HepG2 (cell line): ENCODE measurements at regions not wholly inside any gene's neighbourhood (a gene's known extent, or its start where the extent isn't known, plus 50 kb on each side); places are given as distances from the start of the nearest gene placed in this dataset.

ENCODE experiments used
- ATAC-seq: fragments of 200-7000 bp; cut with Tn5 transposase; 3 replicates; pipeline ENCODE4 v1.9.1; 2020; ENCODE audit warnings: mild to moderate bottlenecking, moderate library complexity
- BruUV-seq: library from RNA; stranded (reverse); fragments of 400-500 nt; replicated peaks from 2 replicates; lab custom pipeline; 2021; lab: Mats Ljungman, UMichigan
- CTCF ChIA-PET: fragments of 300-600 bp; formaldehyde crosslinking; extraction: SDS; loops from one replicate; lab custom pipeline; 2021; ENCODE audit warnings: low total read pairs, inconsistent platforms, low intra/inter-chr PET ratio; lab: Yijun Ruan, JAX
- POLR2A ChIA-PET: fragments of 350-600 bp; sonication (Branson Sonifier 250); formaldehyde crosslinking; loops from one replicate; lab custom pipeline; 2020; ENCODE audit warnings: antibody characterized with exemption, inconsistent platforms; lab: Yijun Ruan, JAX
- DNase-seq: peaks from one replicate; pipeline ENCODE4 v3.0.0-alpha.2; 2015; ENCODE audit warnings: low spot score
- FAIRE-seq: peaks from 3 replicates; lab custom pipeline; 2011; peaks lifted over from hg19 to GRCh38; lab: Jason Lieb, UNC
- H2AFZ ChIP-seq: one replicate; pipeline ENCODE4 v1.6.1; 2011; ENCODE audit warnings: low read length, inconsistent platforms
- H3K27ac ChIP-seq: fragments of 300-600 bp; 3 replicates; pipeline ENCODE4 v1.8.0; 2011; ENCODE audit warnings: mixed run types, mild to moderate bottlenecking, mixed read lengths, low read length, inconsistent platforms; ENCODE audit not compliant: insufficient read depth; ENCODE audit errors: extremely low read length
- H3K27me3 ChIP-seq, 2 experiments: fragments of 200-600 bp in 1 of 2; 2 replicates in 1 of 2; 3 replicates in 1 of 2; pipeline versions ENCODE4 v1.6.0 to v1.8.0; 2011; ENCODE audit warnings: low read length in 2 of 2, mild to moderate bottlenecking in 2 of 2, moderate library complexity in 2 of 2, inconsistent platforms in 1 of 2; ENCODE audit not compliant: insufficient read depth in 2 of 2, control insufficient read depth in 1 of 2
- H3K36me3 ChIP-seq, 2 experiments: fragments of 200-600 bp in 1 of 2; replicated peaks in 1 of 2; 2 replicates in 1 of 2; 3 replicates in 1 of 2; pipeline versions ENCODE4 v1.5.1 to v1.8.0; 2011; ENCODE audit warnings: low read length in 2 of 2, inconsistent platforms in 1 of 2; ENCODE audit not compliant: insufficient read depth in 2 of 2, control insufficient read depth in 1 of 2
- H3K4me1 ChIP-seq: 2 replicates; pipeline ENCODE4 v1.5.1; 2012; ENCODE audit warnings: low read length, inconsistent platforms; ENCODE audit not compliant: insufficient read depth
- H3K4me2 ChIP-seq: 2 replicates; pipeline ENCODE4 v1.6.0; 2011; ENCODE audit warnings: low read depth, low read length, inconsistent platforms
- H3K4me3 ChIP-seq, 3 experiments: fragments of 200-600 bp in 1 of 3; sonication (generic), shearing (Covaris generic) in 1 of 3; replicated peaks in 1 of 3; 2 replicates each; pipeline ENCODE4 v1.5.1; 2011 to 2016; ENCODE audit warnings: low read length in 3 of 3, inconsistent platforms in 2 of 3, low read depth in 2 of 3, mild to moderate bottlenecking in 2 of 3, control low read depth in 1 of 3, mixed read lengths in 1 of 3; ENCODE audit not compliant: insufficient read depth in 1 of 3
- H3K79me2 ChIP-seq: one replicate; pipeline ENCODE4 v1.6.1; 2011; ENCODE audit warnings: low read length, inconsistent platforms; ENCODE audit not compliant: insufficient read depth
- H3K9ac ChIP-seq: 2 replicates; pipeline ENCODE4 v1.6.0; 2011; ENCODE audit warnings: mild to moderate bottlenecking, low read depth, low read length, inconsistent platforms; ENCODE audit not compliant: insufficient read depth
- H3K9me3 ChIP-seq: 2 replicates; pipeline ENCODE4 v1.5.1; 2012; ENCODE audit warnings: mild to moderate bottlenecking, low read length
- H4K20me1 ChIP-seq: 2 replicates; pipeline ENCODE4 v1.6.0; 2011; ENCODE audit warnings: inconsistent platforms, mild to moderate bottlenecking, low read length, moderate library complexity; ENCODE audit not compliant: insufficient read depth
- ARHGAP35 ChIP-seq: sonication (generic); formaldehyde crosslinking; IDR thresholded peaks from 2 replicates; pipeline ENCODE4 v1.9.0; 2022; ENCODE audit warnings: mild to moderate bottlenecking, inconsistent platforms, moderate library complexity, missing genetic modification reagents, borderline replicate concordance
- NFE2L2 ChIP-seq: fragments of 150-350 bp; IDR thresholded peaks from 2 replicates; pipeline ENCODE4 v1.6.1; 2014; ENCODE audit warnings: low read length
- RFX5 ChIP-seq: IDR thresholded peaks from 2 replicates; pipeline ENCODE4 v1.6.1; 2011; ENCODE audit warnings: low read depth, low read length, improper control_type of control experiment
- ZFP36 ChIP-seq: fragments of 150-350 bp; IDR thresholded peaks from 2 replicates; pipeline ENCODE4 v1.6.1; 2018; ENCODE audit warnings: borderline replicate concordance, low read length, low read depth; ENCODE audit not compliant: partially characterized antibody
- ZKSCAN8 ChIP-seq: IDR thresholded peaks from 2 replicates; pipeline ENCODE4 v1.6.1; 2016; ENCODE audit warnings: borderline replicate concordance, missing genetic modification reagents, missing compliant biosample characterization
- ZNF224 ChIP-seq: sonication (generic); formaldehyde crosslinking; IDR thresholded peaks from 2 replicates; pipeline ENCODE4 v1.5.0; 2020; ENCODE audit warnings: mild to moderate bottlenecking, missing genetic modification reagents
- ZNF839 ChIP-seq: sonication (generic); formaldehyde crosslinking; IDR thresholded peaks from 2 replicates; pipeline ENCODE4 v1.4.0; 2020; ENCODE audit warnings: missing genetic modification reagents, mild to moderate bottlenecking, borderline replicate concordance
- ZNF878 ChIP-seq: sonication (generic); formaldehyde crosslinking; IDR thresholded peaks from 2 replicates; pipeline ENCODE4 v1.8.1; 2023; ENCODE audit warnings: mild to moderate bottlenecking, missing genetic modification reagents, moderate library complexity
- WGBS: methylation state at CpG from one replicate; pipeline ENCODE4 v1.1.6; 2017; ENCODE audit warnings: low lambda C conversion rate; 5-methylcytosine and 5-hydroxymethylcytosine counted together
- in situ Hi-C: cut with HindIII; loops from 2 replicates; pipeline ENCODE4 v1.10.0; 2017; ENCODE audit warnings: low pct_unique_long_range_greater_than_20kb; ENCODE audit not compliant: extremely low pct_ligation_motif_present
- intact Hi-C: fragments of 100-400 bp; cut with micrococcal nuclease; formaldehyde crosslinking; loops from one replicate; pipeline ENCODE4 v1.10.0; 2022; ENCODE audit not compliant: unreplicated experiment
- TF ChIP-seq, protein P1 (sequence below): sonication (generic); formaldehyde crosslinking; IDR thresholded peaks from one replicate; pipeline ENCODE4 v1.5.1; 2020; ENCODE audit warnings: mild to moderate bottlenecking, missing genetic modification reagents; ENCODE audit errors: not compliant biosample characterization
- TF ChIP-seq, protein P2 (sequence below): sonication (generic); formaldehyde crosslinking; IDR thresholded peaks from 2 replicates; pipeline ENCODE4 v1.5.1; 2020; ENCODE audit warnings: mild to moderate bottlenecking, missing genetic modification reagents, moderate library complexity

DNA sequence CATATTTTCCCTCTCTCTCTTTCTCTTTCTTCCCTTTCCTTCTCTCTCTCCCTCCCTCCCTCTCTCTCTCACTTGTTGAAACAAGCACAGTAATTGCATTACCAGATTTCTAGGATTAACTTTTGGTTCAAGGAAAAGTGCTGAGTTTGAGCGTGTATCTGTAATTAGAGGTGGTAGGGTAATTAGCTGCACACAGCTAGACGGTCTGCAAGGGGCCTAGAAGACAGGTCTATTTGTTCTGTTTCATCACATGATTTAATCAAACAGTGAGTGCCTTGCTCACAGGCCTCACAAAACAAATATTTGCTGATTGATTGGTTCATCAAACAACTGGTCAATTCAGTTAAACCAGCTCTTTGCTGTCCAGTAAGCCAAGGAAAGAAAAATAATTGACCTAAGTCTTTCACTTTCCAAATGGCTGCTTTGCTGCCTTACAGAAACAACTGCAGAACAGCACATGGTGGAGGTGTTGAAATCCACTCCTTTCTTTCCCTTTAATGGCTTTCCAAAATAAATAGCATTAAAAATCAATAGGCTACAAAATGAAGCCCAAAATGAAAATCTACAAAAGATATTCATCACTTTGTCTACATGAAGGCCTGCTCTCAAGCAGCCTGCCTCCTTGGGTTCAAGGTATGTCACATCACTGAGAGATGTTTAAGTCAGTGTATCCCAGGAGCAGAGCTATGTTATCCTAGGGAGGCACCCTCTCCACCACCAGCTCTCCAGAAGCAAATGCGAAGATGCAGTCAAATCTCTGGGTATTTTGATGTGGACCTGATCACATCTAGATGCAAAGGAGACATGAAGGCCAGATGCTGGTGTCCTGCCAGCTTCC lies 264.4 kb upstream of the SIX2 start:
- intact Hi-C loops = loop anchor here (1.0 to 2.0 kb wide), 5 partner anchors 17 to 196 kb away; no protein-coding TSS in a partner anchor
- Histone ChIP-seq H3K9ac (peak overlapping the region; percentile 21), H3K9me3 (no peaks in the 10 kb centered on the region), H3K4me2 (peak overlapping the region; percentile 73), H3K36me3 (no peaks in the 10 kb centered on the region), H3K4me1 (peaks cover 91% of the 10 kb centered on the region), H3K27ac (peak overlapping the region; percentile 42), H4K20me1 (no peaks in the 10 kb centered on the region), H3K4me3 (peak overlapping the region in 2 of 3 experiments; percentile 10 to 42; a peak in 3 of 6 replicates), H3K79me2 (no peaks in the 10 kb centered on the region), H3K27me3 (peaks cover 0 to 3% of the 10 kb centered on the region in 2 experiments; a peak in 2 of 5 replicates), H2AFZ (no peak overlapping the region)
- in situ Hi-C loops = no loop called here
- CTCF ChIA-PET = no interaction called here
- POLR2A ChIA-PET = interaction anchor here (0.8 to 5.5 kb wide), 13 partner anchors 9 to 155 kb away, joined by 3 to 85 read pairs (median 4); no protein-coding TSS in a partner anchor
- peak; percentile 78 for ATAC-seq
- FAIRE-seq = peak; percentile 91
- WGBS = 1% methylated on average over 3 of the region's 3 CpGs
- peak; percentile 98 for DNase-seq
- BruUV-seq = no TSS peak
- TF ChIP-seq ZKSCAN8 (CRISPR knock-in tag) (peak; percentile 95), ZNF878 (CRISPR knock-in tag) (peak; percentile 94), ZNF839 (no peak), ARHGAP35 (CRISPR knock-in tag) (no peak), ZNF224 (no peak; the same call in 1 of the 2 replicates), ZFP36 (peak; percentile 85), RFX5 (no peak), NFE2L2 (0 out of 2 replicates have a peak, but pooled peaks have one; percentile 0)
- TF ChIP-seq, protein P1, sequence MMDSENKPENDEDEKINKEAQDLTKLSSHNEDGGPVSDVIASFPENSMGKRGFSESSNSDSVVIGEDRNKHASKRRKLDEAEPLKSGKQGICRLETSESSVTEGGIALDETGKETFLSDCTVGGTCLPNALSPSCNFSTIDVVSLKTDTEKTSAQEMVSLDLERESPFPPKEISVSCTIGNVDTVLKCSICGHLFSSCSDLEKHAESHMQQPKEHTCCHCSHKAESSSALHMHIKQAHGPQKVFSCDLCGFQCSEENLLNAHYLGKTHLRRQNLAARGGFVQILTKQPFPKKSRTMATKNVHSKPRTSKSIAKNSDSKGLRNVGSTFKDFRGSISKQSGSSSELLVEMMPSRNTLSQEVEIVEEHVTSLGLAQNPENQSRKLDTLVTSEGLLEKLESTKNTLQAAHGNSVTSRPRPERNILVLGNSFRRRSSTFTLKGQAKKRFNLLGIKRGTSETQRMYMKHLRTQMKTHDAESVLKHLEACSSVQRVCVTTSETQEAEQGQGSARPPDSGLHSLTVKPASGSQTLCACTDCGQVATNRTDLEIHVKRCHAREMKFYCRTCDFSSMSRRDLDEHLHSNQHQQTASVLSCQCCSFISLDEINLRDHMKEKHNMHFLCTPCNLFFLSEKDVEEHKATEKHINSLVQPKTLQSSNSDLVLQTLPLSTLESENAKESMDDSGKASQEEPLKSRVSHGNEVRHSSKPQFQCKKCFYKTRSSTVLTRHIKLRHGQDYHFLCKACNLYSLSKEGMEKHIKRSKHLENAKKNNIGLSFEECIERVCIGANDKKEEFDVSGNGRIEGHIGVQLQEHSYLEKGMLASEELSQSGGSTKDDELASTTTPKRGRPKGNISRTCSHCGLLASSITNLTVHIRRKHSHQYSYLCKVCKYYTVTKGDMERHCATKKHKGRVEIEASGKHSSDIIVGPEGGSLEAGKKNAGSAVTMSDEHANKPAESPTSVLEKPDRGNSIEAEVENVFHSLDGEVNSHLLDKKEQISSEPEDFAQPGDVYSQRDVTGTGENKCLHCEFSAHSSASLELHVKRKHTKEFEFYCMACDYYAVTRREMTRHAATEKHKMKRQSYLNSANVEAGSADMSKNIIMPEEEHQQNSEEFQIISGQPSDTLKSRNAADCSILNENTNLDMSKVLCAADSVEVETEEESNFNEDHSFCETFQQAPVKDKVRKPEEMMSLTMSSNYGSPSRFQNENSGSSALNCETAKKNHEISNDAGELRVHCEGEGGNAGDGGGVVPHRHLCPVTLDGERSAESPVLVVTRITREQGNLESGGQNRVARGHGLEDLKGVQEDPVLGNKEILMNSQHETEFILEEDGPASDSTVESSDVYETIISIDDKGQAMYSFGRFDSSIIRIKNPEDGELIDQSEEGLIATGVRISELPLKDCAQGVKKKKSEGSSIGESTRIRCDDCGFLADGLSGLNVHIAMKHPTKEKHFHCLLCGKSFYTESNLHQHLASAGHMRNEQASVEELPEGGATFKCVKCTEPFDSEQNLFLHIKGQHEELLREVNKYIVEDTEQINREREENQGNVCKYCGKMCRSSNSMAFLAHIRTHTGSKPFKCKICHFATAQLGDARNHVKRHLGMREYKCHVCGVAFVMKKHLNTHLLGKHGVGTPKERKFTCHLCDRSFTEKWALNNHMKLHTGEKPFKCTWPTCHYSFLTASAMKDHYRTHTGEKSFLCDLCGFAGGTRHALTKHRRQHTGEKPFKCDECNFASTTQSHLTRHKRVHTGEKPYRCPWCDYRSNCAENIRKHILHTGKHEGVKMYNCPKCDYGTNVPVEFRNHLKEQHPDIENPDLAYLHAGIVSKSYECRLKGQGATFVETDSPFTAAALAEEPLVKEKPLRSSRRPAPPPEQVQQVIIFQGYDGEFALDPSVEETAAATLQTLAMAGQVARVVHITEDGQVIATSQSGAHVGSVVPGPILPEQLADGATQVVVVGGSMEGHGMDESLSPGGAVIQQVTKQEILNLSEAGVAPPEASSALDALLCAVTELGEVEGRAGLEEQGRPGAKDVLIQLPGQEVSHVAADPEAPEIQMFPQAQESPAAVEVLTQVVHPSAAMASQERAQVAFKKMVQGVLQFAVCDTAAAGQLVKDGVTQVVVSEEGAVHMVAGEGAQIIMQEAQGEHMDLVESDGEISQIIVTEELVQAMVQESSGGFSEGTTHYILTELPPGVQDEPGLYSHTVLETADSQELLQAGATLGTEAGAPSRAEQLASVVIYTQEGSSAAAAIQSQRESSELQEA (CRISPR knock-in tag) = no peak
- TF ChIP-seq, protein P2, sequence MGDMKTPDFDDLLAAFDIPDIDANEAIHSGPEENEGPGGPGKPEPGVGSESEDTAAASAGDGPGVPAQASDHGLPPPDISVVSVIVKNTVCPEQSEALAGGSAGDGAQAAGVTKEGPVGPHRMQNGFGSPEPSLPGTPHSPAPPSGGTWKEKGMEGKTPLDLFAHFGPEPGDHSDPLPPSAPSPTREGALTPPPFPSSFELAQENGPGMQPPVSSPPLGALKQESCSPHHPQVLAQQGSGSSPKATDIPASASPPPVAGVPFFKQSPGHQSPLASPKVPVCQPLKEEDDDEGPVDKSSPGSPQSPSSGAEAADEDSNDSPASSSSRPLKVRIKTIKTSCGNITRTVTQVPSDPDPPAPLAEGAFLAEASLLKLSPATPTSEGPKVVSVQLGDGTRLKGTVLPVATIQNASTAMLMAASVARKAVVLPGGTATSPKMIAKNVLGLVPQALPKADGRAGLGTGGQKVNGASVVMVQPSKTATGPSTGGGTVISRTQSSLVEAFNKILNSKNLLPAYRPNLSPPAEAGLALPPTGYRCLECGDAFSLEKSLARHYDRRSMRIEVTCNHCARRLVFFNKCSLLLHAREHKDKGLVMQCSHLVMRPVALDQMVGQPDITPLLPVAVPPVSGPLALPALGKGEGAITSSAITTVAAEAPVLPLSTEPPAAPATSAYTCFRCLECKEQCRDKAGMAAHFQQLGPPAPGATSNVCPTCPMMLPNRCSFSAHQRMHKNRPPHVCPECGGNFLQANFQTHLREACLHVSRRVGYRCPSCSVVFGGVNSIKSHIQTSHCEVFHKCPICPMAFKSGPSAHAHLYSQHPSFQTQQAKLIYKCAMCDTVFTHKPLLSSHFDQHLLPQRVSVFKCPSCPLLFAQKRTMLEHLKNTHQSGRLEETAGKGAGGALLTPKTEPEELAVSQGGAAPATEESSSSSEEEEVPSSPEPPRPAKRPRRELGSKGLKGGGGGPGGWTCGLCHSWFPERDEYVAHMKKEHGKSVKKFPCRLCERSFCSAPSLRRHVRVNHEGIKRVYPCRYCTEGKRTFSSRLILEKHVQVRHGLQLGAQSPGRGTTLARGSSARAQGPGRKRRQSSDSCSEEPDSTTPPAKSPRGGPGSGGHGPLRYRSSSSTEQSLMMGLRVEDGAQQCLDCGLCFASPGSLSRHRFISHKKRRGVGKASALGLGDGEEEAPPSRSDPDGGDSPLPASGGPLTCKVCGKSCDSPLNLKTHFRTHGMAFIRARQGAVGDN (CRISPR knock-in tag) = no peak
